Fibroblast of mammary gland (primary cell): ENCODE measurements at regions not wholly inside any gene's neighbourhood (a gene's known extent, or its start where the extent isn't known, plus 50 kb on each side); places are given as distances from the start of the nearest gene placed in this dataset.

Source experiments
- DNase-seq: peaks from one replicate; pipeline ENCODE4 v3.0.0-alpha.2; 2010; ENCODE audit warnings: low read depth
- H3K4me3 ChIP-seq: 2 replicates; pipeline ENCODE4 v1.5.1; 2011; ENCODE audit warnings: low read depth, mild to moderate bottlenecking, low read length, moderate library complexity; ENCODE audit not compliant: control insufficient read depth
- CTCF ChIP-seq: conservative IDR thresholded peaks from 2 replicates; pipeline ENCODE4 v1.5.1; 2011; ENCODE audit warnings: low read depth, low read length, inconsistent platforms; ENCODE audit not compliant: control insufficient read depth, insufficient read depth

- no peak overlapping the region for H3K4me3 ChIP-seq
- no peak for TF ChIP-seq CTCF
- no peak for DNase-seq
These were observed 163.2 kb downstream of the KCNE4 start for GRCh38 chr2:223215254-223215516.

GRCh38 chr2:223217373-223217772, 165.4 kb downstream of the KCNE4 start:
- H3K4me3 ChIP-seq = no peak overlapping the region
- DNase-seq = peak; percentile 14
- TF ChIP-seq CTCF = no peak

GRCh38 chr2:223218587-223219178, 166.7 kb downstream of the KCNE4 start:
- DNase-seq = no peak
- no peak overlapping the region for H3K4me3 ChIP-seq
- TF ChIP-seq CTCF = no peak

- TF ChIP-seq CTCF = no peak
- no peak for DNase-seq
- no peak overlapping the region for H3K4me3 ChIP-seq
These were observed 168.1 kb downstream of the KCNE4 start for GRCh38 chr2:223219872-223220657.

- H3K4me3 ChIP-seq = no peak overlapping the region
- no peak for DNase-seq
- no peak for TF ChIP-seq CTCF
These were observed 168.6 kb downstream of the KCNE4 start for GRCh38 chr2:223220658-223220925.

GRCh38 chr2:223221139-223221835, 169.3 kb downstream of the KCNE4 start:
- no peak for TF ChIP-seq CTCF
- H3K4me3 ChIP-seq = no peak overlapping the region
- no peak for DNase-seq
